Vagina (tissue), 2 donors: ENCODE measurements at regions not wholly inside any gene's neighbourhood (a gene's known extent, or its start where the extent isn't known, plus 50 kb on each side); places are given as distances from the start of the nearest gene placed in this dataset.

Experiments
- CTCF ChIP-seq, 3 experiments: fragments of 450-650 bp in 2 of 3; fragments of 200-600 bp in 1 of 3; sonication (generic) in 1 of 3; IDR thresholded peaks; one replicate each; pipeline ENCODE4 v1.5.1; 2017 to 2019; ENCODE audit warnings: antibody characterized with exemption in 3 of 3, mild to moderate bottlenecking in 2 of 3, moderate library complexity in 2 of 3
- POLR2A ChIP-seq, 2 donors: fragments of 450-650 bp; IDR thresholded peaks; one replicate each; pipeline ENCODE4 v1.6.1; 2017; ENCODE audit warnings: antibody characterized with exemption in 2 of 2, mild to moderate bottlenecking in 2 of 2, moderate library complexity in 2 of 2

GRCh38 chr2:59308108-59308507, 1067.0 kb upstream of the FANCL start:
- TF ChIP-seq CTCF (IDR thresholded peaks at IDR 0.05), result no peak
- TF ChIP-seq POLR2A (IDR thresholded peaks at IDR 0.05), result no peak
